Caco-2 (cell line): ENCODE measurements at regions not wholly inside any gene's neighbourhood (a gene's known extent, or its start where the extent isn't known, plus 50 kb on each side); places are given as distances from the start of the nearest gene placed in this dataset.

ENCODE experiments used
- BruUV-seq: library from RNA; stranded (reverse); fragments of 400-500 nt; replicated peaks from 2 replicates; lab custom pipeline; 2021; lab: Mats Ljungman, UMichigan
- CTCF ChIA-PET: fragments of 300-600 bp; sonication (Branson Sonifier 250); formaldehyde crosslinking; loops from one replicate; lab custom pipeline; 2022; ENCODE audit warnings: antibody characterized with exemption; lab: Charles Lee
- POLR2A ChIA-PET: fragments of 300-600 bp; sonication (Branson Sonifier 250); formaldehyde crosslinking; loops from one replicate; lab custom pipeline; 2022; ENCODE audit warnings: antibody characterized with exemption; lab: Charles Lee
- DNase-seq, 2 experiments: peaks; one replicate each; pipeline versions ENCODE4 v3.0.0 to v3.0.0-alpha.2; 2020 to 2022
- H3K27me3 ChIP-seq: replicated peaks from 2 replicates; pipeline ENCODE4 v1.6.0; 2011; ENCODE audit warnings: low read length; ENCODE audit not compliant: control insufficient read depth, insufficient read depth
- H3K36me3 ChIP-seq: 2 replicates; pipeline ENCODE4 v1.5.1; 2011; ENCODE audit warnings: low read length; ENCODE audit not compliant: control insufficient read depth, insufficient read depth
- H3K4me1 ChIP-seq: fragments of 250-450 bp; sonication (Bioruptor Pico); 2 replicates; pipeline ENCODE4 v1.5.1; 2020; ENCODE audit warnings: mild to moderate bottlenecking
- H3K4me3 ChIP-seq: 2 replicates; pipeline ENCODE4 v1.5.1; 2011; ENCODE audit warnings: low read depth, mild to moderate bottlenecking, control low read depth, low read length
- H3K9me3 ChIP-seq: fragments of 250-450 bp; sonication (Bioruptor Pico); 2 replicates; pipeline ENCODE4 v1.5.1; 2020; ENCODE audit warnings: mild to moderate bottlenecking, moderate library complexity
- H3K27ac Mint-ChIP-seq: one replicate; pipeline ENCODE4 v1.8.0; 2022; ENCODE audit warnings: mixed read lengths; ENCODE audit not compliant: unreplicated experiment
- H3K27me3 Mint-ChIP-seq: one replicate; pipeline ENCODE4 v1.8.0; 2022; ENCODE audit warnings: mixed read lengths; ENCODE audit not compliant: insufficient read depth, unreplicated experiment
- H3K36me3 Mint-ChIP-seq: one replicate; pipeline ENCODE4 v1.8.0; 2022; ENCODE audit warnings: mild to moderate bottlenecking, mixed read lengths; ENCODE audit not compliant: insufficient read depth, unreplicated experiment
- H3K4me1 Mint-ChIP-seq: one replicate; pipeline ENCODE4 v1.8.0; 2022; ENCODE audit warnings: low read depth, mixed read lengths; ENCODE audit not compliant: unreplicated experiment
- H3K4me3 Mint-ChIP-seq: one replicate; pipeline ENCODE4 v1.8.0; 2022; ENCODE audit warnings: mild to moderate bottlenecking, moderate library complexity, mixed read lengths; ENCODE audit not compliant: unreplicated experiment
- H3K9me3 Mint-ChIP-seq: one replicate; pipeline ENCODE4 v1.8.0; 2022; ENCODE audit warnings: mixed read lengths; ENCODE audit not compliant: unreplicated experiment
- CTCF ChIP-seq, 2 experiments: fragments of 200-600 bp in 1 of 2; IDR thresholded peaks; 1 replicate in 1 of 2; 2 replicates in 1 of 2; pipeline versions ENCODE4 v1.5.1 to v1.8.0; 2011 to 2022; ENCODE audit warnings: antibody characterized with exemption in 1 of 2, control low read depth in 1 of 2, inconsistent platforms in 1 of 2, low read depth in 1 of 2, low read length in 1 of 2, mild to moderate bottlenecking in 1 of 2, moderate library complexity in 1 of 2; ENCODE audit not compliant: insufficient read depth in 1 of 2, severe bottlenecking in 1 of 2, unreplicated experiment in 1 of 2
- intact Hi-C: fragments of 100-400 bp; cut with micrococcal nuclease; formaldehyde crosslinking; loops from one replicate; pipeline ENCODE4 v1.10.0; 2022; ENCODE audit not compliant: unreplicated experiment

- ChIA-PET CTCF (no interaction called here), POLR2A (no interaction called here)
- Mint-ChIP-seq H3K4me1 (no peaks in the 10 kb centered on the region), H3K9me3 (no peaks in the 10 kb centered on the region), H3K36me3 (no peaks in the 10 kb centered on the region), H3K4me3 (no peak overlapping the region), H3K27me3 (no peaks in the 10 kb centered on the region), H3K27ac (no peak overlapping the region)
- H3K27me3 ChIP-seq = no peaks in the 10 kb centered on the region
- no peak for DNase-seq
- intact Hi-C loops = no loop called here
- no peaks in the 10 kb centered on the region for H3K9me3 ChIP-seq
- no peak for TF ChIP-seq CTCF (IDR thresholded peaks at IDR 0.05; ENCODE audit: insufficient read depth in 1 of 2, low read depth in 1 of 2, low read length in 1 of 2, severe bottlenecking in 1 of 2, unreplicated experiment in 1 of 2)
- H3K4me3 ChIP-seq = no peak overlapping the region
- no peaks in the 10 kb centered on the region for H3K36me3 ChIP-seq
- no peaks in the 10 kb centered on the region for H3K4me1 ChIP-seq
- BruUV-seq = no TSS peak
Observed at GRCh38 chr9:82580921-82581320, 482.0 kb downstream of the RASEF start.

- H3K4me1 Mint-ChIP-seq = no peaks in the 10 kb centered on the region
- BruUV-seq = no TSS peak
- TF ChIP-seq CTCF (IDR thresholded peaks at IDR 0.05; ENCODE audit: insufficient read depth in 1 of 2, low read depth in 1 of 2, low read length in 1 of 2, severe bottlenecking in 1 of 2, unreplicated experiment in 1 of 2) = no peak
- H3K9me3 Mint-ChIP-seq = no peaks in the 10 kb centered on the region
- no peaks in the 10 kb centered on the region for H3K36me3 Mint-ChIP-seq
- no peak overlapping the region for H3K27ac Mint-ChIP-seq
- CTCF ChIA-PET = no interaction called here
- no peak for DNase-seq
- no peak overlapping the region for H3K4me3 Mint-ChIP-seq
- Histone ChIP-seq H3K4me1 (no peaks in the 10 kb centered on the region; the same call in 1 of the 2 replicates), H3K27me3 (no peaks in the 10 kb centered on the region), H3K9me3 (no peaks in the 10 kb centered on the region), H3K4me3 (no peak overlapping the region), H3K36me3 (no peaks in the 10 kb centered on the region)
- intact Hi-C loops = no loop called here
- POLR2A ChIA-PET = no interaction called here
- H3K27me3 Mint-ChIP-seq = no peaks in the 10 kb centered on the region
Observed at GRCh38 chr9:82581516-82581915, 481.4 kb downstream of the RASEF start.

- H3K4me1 ChIP-seq = no peaks in the 10 kb centered on the region; the same call in 1 of the 2 replicates
- intact Hi-C loops = no loop called here
- TF ChIP-seq CTCF (IDR thresholded peaks at IDR 0.05; ENCODE audit: insufficient read depth in 1 of 2, low read depth in 1 of 2, low read length in 1 of 2, severe bottlenecking in 1 of 2, unreplicated experiment in 1 of 2) = no peak
- DNase-seq = no peak
- no peaks in the 10 kb centered on the region for H3K9me3 ChIP-seq
- Mint-ChIP-seq H3K36me3 (no peaks in the 10 kb centered on the region), H3K27ac (no peak overlapping the region), H3K27me3 (no peaks in the 10 kb centered on the region), H3K4me3 (no peak overlapping the region), H3K4me1 (no peaks in the 10 kb centered on the region), H3K9me3 (no peaks in the 10 kb centered on the region)
- BruUV-seq = no TSS peak
- ChIA-PET POLR2A (no interaction called here), CTCF (no interaction called here)
- no peaks in the 10 kb centered on the region for H3K36me3 ChIP-seq
- H3K4me3 ChIP-seq = no peak overlapping the region
- H3K27me3 ChIP-seq = no peaks in the 10 kb centered on the region
Observed at GRCh38 chr9:82581935-82582334, 481.0 kb downstream of the RASEF start.
